ENCODE measurements at regions not wholly inside any gene's neighbourhood (a gene's known extent, or its start where the extent isn't known, plus 50 kb on each side); places are given as distances from the start of the nearest gene placed in this dataset.

DNA sequence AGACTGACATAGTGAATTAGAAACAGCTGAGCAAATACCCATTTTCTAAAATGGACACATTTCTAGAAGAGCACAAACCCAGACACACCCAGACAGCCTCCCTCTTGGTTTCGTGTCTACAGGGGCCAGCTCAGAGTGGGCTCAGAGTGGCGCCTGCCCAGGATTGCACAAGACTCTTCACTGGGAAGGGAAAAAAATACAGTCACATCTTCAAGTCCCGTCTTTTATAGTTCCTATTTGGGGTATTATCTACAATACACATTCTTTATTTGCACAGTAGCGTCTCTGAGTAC, 246.1 kb upstream of the AFDN start:
- in situ Hi-C loops (cut with MboI; ENCODE audit: low sequenced_read_pairs in 4 of 4), result no loop called here
- TF ChIP-seq POLR2A (IDR thresholded peaks at IDR 0.05), result no peak
- TF ChIP-seq, protein P1, sequence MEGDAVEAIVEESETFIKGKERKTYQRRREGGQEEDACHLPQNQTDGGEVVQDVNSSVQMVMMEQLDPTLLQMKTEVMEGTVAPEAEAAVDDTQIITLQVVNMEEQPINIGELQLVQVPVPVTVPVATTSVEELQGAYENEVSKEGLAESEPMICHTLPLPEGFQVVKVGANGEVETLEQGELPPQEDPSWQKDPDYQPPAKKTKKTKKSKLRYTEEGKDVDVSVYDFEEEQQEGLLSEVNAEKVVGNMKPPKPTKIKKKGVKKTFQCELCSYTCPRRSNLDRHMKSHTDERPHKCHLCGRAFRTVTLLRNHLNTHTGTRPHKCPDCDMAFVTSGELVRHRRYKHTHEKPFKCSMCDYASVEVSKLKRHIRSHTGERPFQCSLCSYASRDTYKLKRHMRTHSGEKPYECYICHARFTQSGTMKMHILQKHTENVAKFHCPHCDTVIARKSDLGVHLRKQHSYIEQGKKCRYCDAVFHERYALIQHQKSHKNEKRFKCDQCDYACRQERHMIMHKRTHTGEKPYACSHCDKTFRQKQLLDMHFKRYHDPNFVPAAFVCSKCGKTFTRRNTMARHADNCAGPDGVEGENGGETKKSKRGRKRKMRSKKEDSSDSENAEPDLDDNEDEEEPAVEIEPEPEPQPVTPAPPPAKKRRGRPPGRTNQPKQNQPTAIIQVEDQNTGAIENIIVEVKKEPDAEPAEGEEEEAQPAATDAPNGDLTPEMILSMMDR (IDR thresholded peaks at IDR 0.05 in 4 of 5, conservative IDR thresholded peaks at IDR 0.05 in 1 of 5), result no peak
- intact Hi-C loops (cut with DNase I; ENCODE audit: low total_unique reads), result no loop called here
- no peaks in the 10 kb centered on the region for H3K27me3 ChIP-seq
- no peak overlapping the region for H3K27ac ChIP-seq
- no peaks in the 10 kb centered on the region for H3K36me3 ChIP-seq
- no peak for DNase-seq
- no peak for ATAC-seq
- no peaks in the 10 kb centered on the region for H3K9me3 ChIP-seq
- no peaks in the 10 kb centered on the region for H3K4me1 ChIP-seq
- H3K4me3 ChIP-seq, result no peak overlapping the region

GRCh38 chr6:167581637-167582036, 245.1 kb upstream of the AFDN start:
- Histone ChIP-seq H3K4me3 (no peak overlapping the region), H3K27me3 (no peaks in the 10 kb centered on the region), H3K4me1 (no peaks in the 10 kb centered on the region), H3K36me3 (no peaks in the 10 kb centered on the region), H3K27ac (no peak overlapping the region), H3K9me3 (no peaks in the 10 kb centered on the region)
- DNase-seq, result no peak
- in situ Hi-C loops (cut with MboI; ENCODE audit: low sequenced_read_pairs in 4 of 4) (no loop called here), intact Hi-C loops (cut with DNase I; ENCODE audit: low total_unique reads) (no loop called here)
- no peak for ATAC-seq
- TF ChIP-seq POLR2A (IDR thresholded peaks at IDR 0.05), result no peak
- TF ChIP-seq, protein P1 (IDR thresholded peaks at IDR 0.05 in 4 of 5, conservative IDR thresholded peaks at IDR 0.05 in 1 of 5), result no peak

DNA sequence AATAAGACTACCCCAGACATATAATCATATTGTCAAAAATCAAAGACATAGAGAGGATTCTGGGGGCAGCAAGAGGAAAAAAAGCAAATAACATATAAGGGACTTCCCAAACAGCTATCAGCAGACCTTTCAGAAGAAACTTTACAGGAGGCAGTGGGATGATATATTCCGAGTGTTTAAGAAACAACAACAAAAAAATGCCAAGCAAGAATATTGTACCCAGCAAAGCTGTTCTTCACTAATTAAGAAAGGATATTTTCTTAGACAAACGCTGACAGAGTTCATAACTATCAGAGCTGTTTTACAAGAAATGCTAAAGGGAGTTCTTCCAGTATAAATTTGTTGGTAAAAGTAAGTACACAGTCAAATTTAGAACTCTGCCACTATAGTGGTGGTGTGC, 243.3 kb upstream of the AFDN start:
- intact Hi-C loops (cut with DNase I; ENCODE audit: low total_unique reads), result no loop called here
- Histone ChIP-seq H3K4me3 (peak overlapping the region in 1 of 4 donors; percentile 9), H3K27ac (no peak overlapping the region), H3K9me3 (no peaks in the 10 kb centered on the region), H3K36me3 (no peaks in the 10 kb centered on the region), H3K4me1 (no peaks in the 10 kb centered on the region), H3K27me3 (no peaks in the 10 kb centered on the region)
- ATAC-seq, result no peak
- TF ChIP-seq POLR2A (IDR thresholded peaks at IDR 0.05), result no peak
- TF ChIP-seq, protein P1 (IDR thresholded peaks at IDR 0.05 in 4 of 5, conservative IDR thresholded peaks at IDR 0.05 in 1 of 5), result no peak
- no peak for DNase-seq
- in situ Hi-C loops (cut with MboI; ENCODE audit: low sequenced_read_pairs in 4 of 4), result no loop called here

DNA sequence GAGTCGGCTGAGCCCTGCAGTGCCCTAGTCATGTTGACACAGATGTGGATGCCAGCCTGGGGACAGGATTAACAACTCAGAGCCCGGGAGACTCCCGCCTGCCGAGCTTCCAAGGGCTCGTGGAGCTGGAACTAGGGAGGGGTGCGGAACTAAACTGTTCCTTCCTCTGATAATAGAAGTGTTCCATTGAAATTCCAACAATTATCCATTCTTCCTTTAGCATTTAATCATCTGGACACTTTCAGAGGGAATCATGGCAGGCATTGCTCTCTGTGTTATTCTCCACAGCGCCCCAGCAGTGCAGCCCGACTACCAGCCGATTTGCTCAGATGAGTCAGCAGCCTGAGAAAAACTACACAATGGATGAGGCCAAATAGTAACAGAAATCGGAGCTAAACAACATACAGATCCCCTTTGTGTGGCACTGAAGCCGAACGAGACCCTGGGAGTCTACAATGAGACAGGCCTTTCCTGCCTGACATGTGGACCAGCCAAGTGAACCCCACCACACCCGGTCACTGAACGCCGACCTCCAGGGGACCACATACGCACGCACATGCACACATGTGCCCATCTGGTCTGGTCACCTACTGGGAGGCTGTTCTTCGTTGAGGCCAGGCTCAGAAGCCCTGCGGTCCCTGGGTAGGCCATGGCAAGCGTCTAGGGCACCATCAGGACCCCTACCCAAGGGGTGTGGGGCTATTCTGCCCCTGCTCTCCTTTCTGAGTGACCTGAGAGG, 238.4 kb upstream of the AFDN start:
- H3K4me1 ChIP-seq, result no peaks in the 10 kb centered on the region
- ATAC-seq (no peak), DNase-seq (no peak)
- no peak overlapping the region for H3K4me3 ChIP-seq
- no peak overlapping the region for H3K27ac ChIP-seq
- no peaks in the 10 kb centered on the region for H3K9me3 ChIP-seq
- H3K36me3 ChIP-seq, result no peaks in the 10 kb centered on the region
- in situ Hi-C loops (cut with MboI; ENCODE audit: low sequenced_read_pairs in 4 of 4), result no loop called here
- no peaks in the 10 kb centered on the region for H3K27me3 ChIP-seq
- intact Hi-C loops (cut with DNase I; ENCODE audit: low total_unique reads), result no loop called here
- TF ChIP-seq POLR2A (IDR thresholded peaks at IDR 0.05), result no peak
- TF ChIP-seq, protein P1 (IDR thresholded peaks at IDR 0.05 in 4 of 5, conservative IDR thresholded peaks at IDR 0.05 in 1 of 5), result no peak
